Activated CD8-positive, alpha-beta memory T cell treated with anti-CD3 and anti-CD28 coated beads for 24 hours (primary cell): ENCODE measurements at regions not wholly inside any gene's neighbourhood (a gene's known extent, or its start where the extent isn't known, plus 50 kb on each side); places are given as distances from the start of the nearest gene placed in this dataset.
"Not testable (repeated sequence)": the region's sequence is repeated elsewhere in the genome, so short reads cannot be mapped to it uniquely, and the experiment has no call there.

Source experiments
- DNase-seq: peaks from one replicate; pipeline ENCODE4 v3.0.0-alpha.2; 2020

DNA sequence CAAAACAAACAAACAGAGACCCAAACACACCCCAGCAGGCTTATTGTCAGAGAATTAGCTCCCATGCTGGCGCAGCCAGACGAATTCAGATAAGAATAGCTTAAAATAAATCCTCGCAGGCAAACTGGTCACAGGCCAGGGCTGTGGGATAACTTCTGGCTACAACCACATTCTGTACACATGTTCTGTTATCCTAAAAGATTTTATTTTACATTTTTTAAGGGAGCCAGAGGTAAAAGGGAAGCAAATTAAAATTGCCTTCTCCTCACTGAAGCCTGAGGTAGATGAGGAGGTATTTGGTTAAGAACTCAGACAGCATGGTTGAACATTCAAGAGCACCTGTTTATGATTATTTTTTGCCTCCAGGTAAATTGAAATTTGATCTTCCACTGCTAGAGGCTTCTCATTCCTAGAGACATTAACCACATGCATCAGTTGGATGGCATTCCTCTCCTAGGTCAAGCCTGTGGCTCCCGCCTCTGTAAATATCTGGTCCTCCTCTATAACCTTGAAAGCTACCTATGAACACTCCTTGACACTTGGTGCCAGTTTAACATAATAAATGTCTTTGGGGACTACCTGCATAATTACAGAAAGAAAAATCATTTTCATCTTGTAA is 190.3 kb downstream of the SATB1 start:
- no peak for DNase-seq

DNA sequence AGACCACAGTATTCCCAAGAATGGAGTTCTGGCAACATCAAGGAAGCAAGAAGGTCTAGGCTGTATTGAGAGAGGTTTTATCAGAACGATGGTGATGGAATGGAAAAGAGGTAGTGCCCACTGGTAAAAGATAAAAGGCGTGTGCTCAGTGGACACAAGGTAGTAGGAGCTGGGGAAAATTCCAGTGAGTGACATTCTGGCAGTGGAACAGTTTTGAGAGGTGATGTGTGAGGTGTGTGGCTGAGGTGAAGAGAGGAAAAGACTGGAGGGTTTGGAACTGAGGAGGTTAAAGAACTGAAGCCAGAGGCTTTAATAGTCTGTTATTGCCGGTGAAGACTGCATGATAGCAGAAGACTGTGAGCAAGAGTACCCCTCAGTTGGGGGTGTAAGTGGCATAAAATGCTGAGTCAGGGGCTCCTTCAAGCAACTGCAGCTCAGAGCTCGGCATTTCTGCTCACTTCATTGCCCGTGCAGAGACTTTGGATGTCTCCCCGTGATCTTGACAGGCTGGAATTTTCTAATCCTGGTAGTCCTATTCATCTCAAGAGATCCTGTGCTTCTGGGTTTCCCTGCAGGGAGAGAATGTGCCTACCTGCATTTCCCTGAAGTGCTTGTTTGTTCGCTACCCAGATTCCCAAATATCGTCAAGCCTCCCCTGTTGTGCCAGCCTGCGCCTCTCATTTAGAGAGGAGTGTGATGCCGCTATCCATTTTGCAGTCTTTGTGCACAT is 191.0 kb downstream of the SATB1 start:
- DNase-seq: no peak

DNA sequence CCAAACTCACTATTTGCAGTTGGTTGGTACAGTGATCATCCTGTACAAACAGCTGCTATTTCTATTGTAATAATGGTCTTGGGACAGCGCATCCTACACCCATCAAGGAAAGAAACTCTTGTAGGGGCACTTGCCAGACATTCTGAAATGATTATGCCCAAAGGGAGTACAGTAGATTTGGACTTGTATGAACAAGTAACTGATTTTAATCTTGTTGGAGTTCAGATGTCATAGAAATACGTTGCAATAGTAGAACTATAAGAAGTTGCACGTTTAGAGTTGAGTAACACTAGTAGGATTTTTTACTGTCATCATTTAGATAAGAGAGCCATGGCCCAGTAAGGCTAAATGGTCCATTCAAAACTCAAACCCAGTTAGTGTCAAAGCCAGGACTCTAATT is 192.8 kb downstream of the SATB1 start:
- no peak for DNase-seq

DNA sequence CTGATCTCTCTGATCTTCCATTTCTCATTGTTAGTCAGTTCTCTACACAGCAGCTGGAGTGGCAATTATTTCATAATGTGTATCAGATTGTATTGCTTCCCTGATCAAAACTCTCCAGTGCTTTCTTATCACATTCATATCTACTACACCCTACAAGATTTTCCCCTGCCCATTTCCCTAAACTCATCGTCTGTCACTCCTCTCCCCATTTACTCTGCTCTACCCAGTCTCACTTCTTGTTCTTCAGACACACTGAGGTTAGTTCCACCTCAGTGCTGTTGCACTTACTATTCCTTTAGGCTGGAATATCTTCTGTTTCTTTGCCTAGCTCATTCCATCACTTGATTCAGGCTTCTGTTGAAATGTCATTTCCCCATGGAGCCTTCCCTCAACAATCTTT is 197.1 kb downstream of the SATB1 start:
- DNase-seq: no peak

DNA sequence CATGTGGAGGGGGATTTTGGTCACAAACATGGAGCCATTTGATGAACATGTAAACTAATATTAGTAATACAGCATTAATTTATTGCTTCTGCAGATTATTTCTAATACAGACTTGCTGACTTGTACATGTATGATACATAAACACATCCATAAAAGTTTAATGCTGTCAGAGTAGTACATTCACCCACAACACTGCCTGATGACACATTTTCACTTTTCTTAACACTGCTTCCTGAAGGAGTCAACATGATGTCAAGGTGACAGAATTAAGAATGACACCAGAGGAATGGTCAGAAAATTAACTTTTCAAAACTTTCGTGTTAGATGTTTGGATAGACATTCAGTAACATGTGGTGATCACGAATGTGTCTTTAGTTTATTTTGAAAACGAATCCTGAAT is 199.4 kb downstream of the SATB1 start:
- no peak for DNase-seq

DNA sequence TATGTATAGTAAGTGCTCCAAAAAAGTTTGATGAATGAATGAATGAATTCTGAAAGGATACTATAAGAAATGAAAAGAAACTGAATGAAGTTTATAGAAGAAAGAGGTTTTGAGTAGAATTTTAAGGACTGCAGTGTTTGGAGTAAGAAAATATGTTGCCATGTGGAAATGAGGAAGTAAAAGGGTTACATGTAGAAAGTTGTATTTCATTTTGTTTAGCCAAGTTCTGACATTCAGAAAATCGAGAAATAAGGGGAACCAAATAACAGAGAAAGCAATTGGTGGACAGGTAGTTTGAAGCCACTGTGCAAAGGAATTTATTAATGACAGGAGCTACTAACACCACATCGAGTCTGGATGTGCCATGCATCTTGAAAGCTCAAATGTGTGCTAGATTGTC is 200.7 kb downstream of the SATB1 start:
- DNase-seq: no peak

DNA sequence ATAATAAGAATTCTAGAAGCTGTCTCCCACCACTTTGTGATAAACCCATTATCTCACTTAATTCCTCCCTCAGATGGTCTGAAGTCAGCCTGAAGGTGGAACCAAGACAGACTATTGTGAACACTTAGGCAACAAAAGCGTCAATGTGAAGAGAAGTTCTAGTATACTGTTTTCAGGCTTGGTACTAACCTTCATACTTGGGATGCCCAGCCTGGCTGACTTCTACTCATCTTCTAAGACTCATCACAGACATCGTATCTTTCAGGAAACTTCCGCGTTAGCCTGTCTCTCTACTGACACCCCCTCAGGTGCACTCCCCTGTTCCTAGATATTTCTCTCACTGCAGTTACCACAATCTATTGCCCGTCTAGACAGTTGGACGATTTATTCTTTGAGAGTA is 201.2 kb downstream of the SATB1 start:
- DNase-seq: no peak

DNA sequence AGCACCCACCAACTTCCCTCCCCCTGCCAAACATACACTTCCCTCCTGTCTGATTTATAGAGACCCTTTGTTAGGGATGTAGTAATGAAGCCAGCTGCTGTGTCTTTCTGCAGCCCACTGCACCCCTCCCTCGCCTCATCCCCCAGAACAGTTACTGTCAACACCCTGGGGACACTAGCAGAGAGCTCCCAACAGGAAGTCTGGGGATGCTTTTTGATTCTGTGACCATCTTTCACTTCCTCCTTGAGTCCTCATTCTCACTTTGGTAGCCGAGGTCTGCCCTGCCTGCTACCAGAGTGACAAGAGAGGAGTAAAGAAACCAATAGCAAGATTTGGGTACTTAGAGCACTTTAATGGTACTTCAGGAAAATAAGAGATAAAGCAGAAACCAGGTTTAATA is 201.6 kb downstream of the SATB1 start:
- DNase-seq: no peak

DNA sequence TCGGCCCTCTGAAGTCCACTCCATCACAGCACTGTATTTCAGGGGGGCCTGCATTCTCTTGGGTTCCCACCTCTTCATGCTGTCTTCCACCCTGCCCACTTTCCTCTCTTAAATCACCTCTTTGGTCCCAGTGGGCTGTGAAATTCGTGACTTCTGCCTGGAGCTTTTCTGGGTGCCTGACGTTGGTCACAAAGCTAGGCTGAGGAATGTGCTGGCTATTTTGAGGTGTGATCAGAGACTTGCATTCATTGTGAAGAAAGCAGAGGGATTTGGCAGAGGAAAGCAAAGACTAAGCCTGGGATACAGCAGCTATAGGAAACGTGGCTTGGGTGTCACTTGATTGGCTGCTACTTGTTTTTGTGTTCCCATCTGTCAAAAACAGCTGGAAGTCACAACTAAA is 202.5 kb downstream of the SATB1 start:
- DNase-seq: no peak

DNA sequence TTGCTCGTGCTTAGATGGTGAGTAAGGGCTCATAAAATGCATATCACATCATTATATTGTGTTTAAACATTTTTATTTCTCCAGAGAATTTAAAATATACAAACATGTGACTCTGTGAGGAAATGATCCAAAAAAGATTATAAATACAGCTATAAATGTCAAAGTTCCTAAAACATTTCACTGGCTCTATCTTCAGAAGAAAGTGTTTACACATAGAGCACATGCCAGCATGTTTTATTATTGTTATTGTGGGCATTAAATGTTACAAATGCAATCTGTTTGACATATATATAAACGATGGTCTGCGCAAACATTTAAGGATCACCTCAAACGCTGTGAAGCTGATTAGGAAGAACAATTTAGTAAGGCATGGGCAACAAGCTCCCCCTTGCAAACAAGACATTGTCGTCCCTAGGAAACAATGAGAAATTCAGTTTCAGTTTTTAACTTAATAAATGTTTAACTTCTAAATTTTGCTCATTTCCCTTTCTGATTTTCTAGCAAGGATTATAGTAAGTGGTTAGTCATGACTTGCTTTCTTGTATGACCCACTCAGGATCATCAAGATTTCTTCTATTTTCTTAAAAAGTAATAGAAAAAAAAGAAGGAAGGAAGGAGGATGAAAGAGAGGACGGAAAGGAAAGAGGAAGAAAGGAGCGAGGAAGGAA is 207.5 kb downstream of the SATB1 start:
- no peak for DNase-seq

DNA sequence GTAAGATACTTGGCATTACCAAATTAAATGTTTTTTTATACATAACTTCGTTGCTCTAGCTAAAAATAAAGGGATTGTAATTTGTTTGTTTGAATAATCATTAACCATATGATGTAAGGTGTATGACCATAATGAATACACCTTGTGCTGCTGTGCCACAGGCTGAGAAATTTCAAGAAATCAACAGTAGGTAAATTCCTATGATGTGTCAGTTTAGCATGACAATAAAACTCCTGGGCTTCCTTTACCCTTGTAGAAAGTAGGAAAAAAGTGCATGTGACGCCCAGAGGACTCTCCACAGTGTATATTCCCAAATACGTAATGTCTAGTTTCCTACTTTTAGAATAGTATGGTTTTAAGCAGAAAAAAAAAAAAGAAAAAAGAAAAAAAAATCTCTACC is 208.1 kb downstream of the SATB1 start:
- DNase-seq: no peak

DNA sequence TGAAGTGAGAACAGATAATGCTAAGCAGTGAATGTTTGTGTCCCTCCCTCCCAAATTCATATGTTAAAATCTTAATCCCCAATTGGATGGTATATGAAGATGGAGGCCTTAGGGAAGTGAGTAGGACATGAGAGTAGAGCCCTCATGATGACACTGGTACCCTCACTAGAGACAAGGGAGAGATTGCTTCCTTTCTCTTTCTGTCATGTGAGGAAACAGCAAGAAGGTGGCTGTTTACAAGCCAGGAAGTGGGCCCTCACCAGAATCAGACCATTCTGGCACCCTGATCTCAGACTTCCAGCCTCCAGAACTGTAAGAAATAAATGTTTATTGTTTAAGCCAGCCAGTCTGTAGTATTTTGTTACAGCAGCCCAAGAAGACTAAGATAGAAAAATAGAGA is 209.5 kb downstream of the SATB1 start:
- DNase-seq: no peak

DNA sequence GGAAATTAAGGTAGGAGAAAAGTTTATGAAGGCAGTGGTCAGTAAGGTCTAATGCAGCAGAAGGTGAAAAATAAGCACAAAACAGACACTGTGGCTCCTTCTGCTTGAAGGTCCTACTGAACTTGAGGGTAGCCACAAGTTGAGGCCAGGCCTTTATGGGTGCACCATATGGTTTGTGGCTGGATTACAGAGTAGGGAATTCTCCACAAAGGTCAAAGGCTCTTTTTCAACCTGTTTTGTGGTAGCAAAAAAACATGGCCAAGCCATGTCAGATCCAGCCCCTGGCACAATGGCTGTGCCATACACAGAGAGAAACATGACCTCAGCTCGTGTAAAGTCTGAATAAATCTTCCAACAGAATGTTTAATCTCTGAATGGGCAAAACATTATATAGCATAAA is 214.0 kb downstream of the SATB1 start:
- no peak for DNase-seq

DNA sequence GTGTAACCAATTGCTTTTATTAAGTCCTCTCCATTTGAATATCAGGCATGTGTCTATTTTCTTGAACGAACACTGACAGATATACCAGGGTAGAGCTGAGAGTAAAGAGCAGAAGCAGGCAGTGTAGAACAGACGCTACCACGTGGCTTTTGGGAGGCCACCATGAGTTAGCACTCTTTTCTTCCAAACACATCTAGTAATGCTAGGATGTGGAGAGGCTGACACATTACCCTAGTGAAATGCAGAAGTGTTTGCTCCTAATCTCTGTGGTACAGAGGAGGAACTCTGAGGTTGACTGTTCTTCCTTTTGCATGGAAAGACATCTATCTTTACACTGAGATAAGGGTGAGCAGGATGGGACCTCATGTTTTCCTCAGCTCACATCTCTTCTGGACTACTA is 216.3 kb downstream of the SATB1 start:
- no peak for DNase-seq

DNA sequence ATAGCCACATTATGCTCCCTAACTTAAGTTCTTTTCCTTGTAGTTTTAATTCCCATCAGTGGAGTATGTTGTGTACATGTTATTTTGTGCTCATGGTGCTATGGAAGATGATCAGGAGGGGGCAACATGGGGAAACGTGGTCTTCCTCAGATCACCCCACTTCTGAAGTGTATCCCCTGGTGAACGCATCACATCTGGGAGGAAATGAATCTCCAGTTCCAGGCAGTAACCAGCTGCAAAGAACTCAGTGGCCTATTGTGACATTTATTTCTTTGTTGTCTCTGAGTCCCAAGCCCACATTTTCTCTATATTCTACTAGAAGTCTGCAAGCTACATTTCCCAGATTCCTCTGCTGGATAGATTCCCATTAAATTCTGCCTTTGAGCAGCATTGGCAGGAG is 217.0 kb downstream of the SATB1 start:
- no peak for DNase-seq

DNA sequence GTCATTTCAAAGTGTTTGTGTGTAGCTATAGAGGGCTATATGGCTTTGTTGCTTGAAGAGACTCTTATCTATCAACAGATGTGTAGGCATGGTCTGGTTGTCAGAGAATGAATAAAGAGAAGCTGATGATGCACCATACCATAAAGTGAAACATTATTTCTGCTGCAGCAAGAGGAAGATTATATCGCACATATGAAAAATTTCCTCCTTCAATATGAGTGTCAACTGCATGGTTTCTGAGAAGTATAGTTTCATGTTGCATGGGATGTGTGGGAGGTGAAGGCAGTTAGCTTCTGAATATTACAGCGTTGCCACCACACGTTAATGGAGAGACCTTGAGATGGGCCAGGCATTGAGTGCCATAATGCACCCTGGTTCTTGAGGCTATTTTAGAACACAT is 217.9 kb downstream of the SATB1 start:
- no peak for DNase-seq

DNA sequence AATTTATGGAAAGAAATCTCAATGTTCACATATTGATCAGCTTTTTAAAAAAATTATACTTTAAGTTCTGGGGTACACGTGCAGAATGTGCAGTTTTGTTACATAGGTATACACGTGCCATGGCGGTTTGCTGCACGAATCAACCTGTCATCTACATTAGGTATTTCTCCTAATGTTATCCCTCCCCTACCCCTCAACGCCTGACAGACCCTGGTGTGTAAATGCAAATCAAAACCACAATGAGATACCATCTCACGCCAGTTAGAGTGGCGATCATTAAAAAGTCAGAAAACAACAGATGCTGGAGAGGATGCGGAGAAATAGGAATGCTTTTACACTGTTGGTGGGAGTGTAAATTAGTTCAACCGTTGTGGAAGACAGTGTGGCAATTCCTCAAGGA is 219.4 kb downstream of the SATB1 start:
- not testable (repeated sequence) for DNase-seq

DNA sequence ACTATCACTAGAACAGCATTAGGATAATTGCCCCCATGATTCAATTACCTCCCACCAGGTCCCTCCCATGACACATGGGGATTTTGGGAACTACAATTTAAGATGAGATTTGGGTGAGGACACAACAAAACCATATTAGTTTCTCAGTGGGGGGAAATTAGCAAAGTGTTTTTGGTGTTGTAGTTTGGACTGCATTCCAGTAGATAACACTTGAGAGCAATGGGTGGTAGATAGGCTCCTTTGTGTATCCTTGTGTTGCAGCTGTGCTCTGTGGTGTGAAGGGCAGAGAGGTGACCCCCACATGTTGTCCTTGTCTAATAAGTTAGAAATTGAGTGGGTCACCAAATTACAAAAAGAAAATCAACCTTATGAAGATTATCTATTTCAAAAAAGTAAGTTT is 223.8 kb downstream of the SATB1 start:
- DNase-seq: no peak

DNA sequence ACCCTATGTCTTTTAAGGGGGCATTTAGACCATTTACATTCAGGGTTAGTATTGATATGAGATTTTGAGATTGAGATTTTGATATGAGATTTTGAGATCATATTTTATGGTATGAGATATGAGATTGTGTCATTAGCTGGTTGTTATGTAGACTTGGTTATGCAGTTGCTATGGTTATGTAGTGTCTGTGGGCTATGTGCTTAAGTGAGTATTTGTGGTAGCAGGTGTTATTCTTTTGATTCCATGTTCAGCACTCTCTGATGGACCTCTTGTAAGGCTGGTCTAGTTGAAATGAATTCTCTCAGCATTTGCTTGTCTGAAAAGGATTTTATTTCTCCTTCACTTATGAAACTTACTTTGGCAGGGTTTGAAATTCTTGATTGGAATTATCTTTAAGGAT is 225.4 kb downstream of the SATB1 start:
- DNase-seq: no peak

DNA sequence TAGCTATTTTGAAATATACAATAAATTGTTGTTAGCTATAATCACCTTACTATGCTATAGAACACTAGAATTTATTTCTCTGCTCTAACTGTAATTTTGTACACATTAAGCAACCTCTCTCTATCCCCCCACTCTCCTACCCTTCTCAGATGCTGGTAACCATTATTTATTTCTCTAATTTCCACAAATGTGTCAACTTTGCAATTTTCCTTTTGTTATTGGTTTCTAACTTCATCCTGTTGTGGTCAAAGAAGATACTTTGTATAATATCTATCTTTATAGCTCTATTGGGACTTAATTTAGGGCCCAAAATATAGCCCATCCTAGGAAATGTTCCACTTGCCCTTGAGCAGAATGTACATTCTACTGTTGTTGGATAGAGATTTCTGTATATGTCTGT is 229.3 kb downstream of the SATB1 start:
- no peak for DNase-seq

DNA sequence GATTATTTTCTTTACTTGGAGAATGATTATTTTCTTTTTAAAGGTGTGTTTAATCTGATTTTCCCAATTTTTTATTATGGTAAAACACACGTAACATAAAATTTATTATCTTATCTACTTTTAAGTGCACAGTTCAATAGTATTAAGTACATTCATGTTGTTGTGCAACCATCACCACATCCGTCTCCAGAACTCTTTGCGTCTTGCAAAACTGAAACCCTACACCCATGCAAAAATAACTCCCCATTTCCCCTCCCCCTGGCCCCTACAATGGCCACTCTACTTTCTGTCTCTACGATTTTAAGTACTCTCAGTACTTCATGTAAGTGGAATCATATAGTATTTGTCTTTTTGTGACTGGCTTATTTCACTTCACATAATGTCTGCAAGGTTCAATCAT is 230.7 kb downstream of the SATB1 start:
- DNase-seq: no peak

DNA sequence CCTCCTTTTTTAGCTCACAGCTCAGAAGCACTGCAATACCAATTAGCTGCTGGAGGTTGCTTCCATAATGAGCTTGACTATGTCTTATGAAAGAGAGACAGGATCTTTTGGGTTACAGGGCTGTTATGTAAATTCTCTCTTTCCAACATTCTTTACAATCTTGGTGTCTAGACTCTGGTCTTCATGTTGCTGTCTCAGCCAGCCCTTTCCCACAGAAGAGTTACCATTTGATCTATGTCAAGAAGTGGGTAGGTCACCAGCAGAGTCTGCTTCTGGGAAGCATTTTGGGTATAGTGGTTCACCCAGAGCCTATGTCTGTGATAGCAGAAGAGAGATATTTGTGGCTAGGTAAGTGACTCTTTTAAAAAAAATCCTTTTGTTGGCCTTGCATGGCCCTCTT is 234.5 kb downstream of the SATB1 start:
- no peak for DNase-seq

DNA sequence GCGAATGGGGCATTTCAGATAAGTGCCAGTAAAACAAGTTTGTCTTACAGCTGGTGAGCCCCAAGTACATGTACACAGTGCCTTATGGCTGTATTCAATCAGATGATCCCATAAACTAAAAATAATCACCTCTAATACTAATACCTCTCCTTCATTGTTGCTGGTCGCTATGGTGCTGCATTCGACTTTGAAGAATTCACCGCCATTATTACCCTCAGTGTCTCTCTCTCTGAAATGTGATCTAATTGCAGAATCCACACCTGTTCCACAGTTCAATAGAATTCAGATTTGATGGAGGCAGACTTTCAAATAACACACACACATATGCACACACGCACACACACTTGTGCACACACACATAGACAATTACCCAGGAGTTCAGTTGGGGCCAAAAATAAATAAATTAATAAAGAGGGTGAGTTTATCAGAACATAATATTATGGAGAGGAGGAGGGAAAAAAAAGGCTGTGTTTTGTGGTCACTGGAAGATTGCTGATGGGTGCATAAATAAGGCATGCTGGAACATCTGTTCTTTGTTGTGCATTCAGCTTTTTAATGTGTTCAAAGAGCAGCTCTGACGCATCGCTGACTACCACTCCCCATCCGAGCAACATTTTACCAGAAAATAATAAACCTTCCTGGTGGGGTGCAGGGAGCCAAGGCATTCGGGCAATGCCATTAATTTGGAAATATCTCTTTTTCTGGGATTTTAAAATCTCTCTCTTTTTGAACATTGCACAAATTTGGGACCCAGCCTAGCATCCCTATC is 235.7 kb downstream of the SATB1 start:
- no peak for DNase-seq

DNA sequence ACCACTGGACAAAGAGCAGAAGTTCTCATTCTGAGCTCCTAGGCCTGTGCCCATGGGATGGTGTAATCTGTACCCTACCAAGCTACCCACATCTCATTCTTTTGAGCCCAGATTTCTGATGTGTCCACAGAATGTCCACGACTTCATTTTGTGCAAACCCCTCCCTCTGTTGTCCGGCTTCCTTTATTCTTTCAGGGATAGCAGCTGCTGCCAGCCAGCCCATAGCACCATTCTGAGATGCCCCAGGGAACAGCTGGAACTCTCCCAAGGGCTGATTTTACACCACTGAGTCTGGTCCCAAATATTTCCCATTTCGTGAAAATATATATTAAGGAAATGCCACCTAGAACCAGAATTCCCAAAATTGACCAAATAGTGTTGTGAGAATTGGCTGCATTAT is 236.6 kb downstream of the SATB1 start:
- no peak for DNase-seq
